Caco-2 (cell line): ENCODE measurements at regions not wholly inside any gene's neighbourhood (a gene's known extent, or its start where the extent isn't known, plus 50 kb on each side); places are given as distances from the start of the nearest gene placed in this dataset.

Experiments used
- BruUV-seq: library from RNA; stranded (reverse); fragments of 400-500 nt; replicated peaks from 2 replicates; lab custom pipeline; 2021; lab: Mats Ljungman, UMichigan
- CTCF ChIA-PET: fragments of 300-600 bp; sonication (Branson Sonifier 250); formaldehyde crosslinking; loops from one replicate; lab custom pipeline; 2022; ENCODE audit warnings: antibody characterized with exemption; lab: Charles Lee
- POLR2A ChIA-PET: fragments of 300-600 bp; sonication (Branson Sonifier 250); formaldehyde crosslinking; loops from one replicate; lab custom pipeline; 2022; ENCODE audit warnings: antibody characterized with exemption; lab: Charles Lee
- DNase-seq, 2 experiments: peaks; one replicate each; pipeline versions ENCODE4 v3.0.0 to v3.0.0-alpha.2; 2020 to 2022
- H3K27me3 ChIP-seq: replicated peaks from 2 replicates; pipeline ENCODE4 v1.6.0; 2011; ENCODE audit warnings: low read length; ENCODE audit not compliant: control insufficient read depth, insufficient read depth
- H3K36me3 ChIP-seq: 2 replicates; pipeline ENCODE4 v1.5.1; 2011; ENCODE audit warnings: low read length; ENCODE audit not compliant: control insufficient read depth, insufficient read depth
- H3K4me1 ChIP-seq: fragments of 250-450 bp; sonication (Bioruptor Pico); 2 replicates; pipeline ENCODE4 v1.5.1; 2020; ENCODE audit warnings: mild to moderate bottlenecking
- H3K4me3 ChIP-seq: 2 replicates; pipeline ENCODE4 v1.5.1; 2011; ENCODE audit warnings: low read depth, mild to moderate bottlenecking, control low read depth, low read length
- H3K9me3 ChIP-seq: fragments of 250-450 bp; sonication (Bioruptor Pico); 2 replicates; pipeline ENCODE4 v1.5.1; 2020; ENCODE audit warnings: mild to moderate bottlenecking, moderate library complexity
- H3K27ac Mint-ChIP-seq: one replicate; pipeline ENCODE4 v1.8.0; 2022; ENCODE audit warnings: mixed read lengths; ENCODE audit not compliant: unreplicated experiment
- H3K27me3 Mint-ChIP-seq: one replicate; pipeline ENCODE4 v1.8.0; 2022; ENCODE audit warnings: mixed read lengths; ENCODE audit not compliant: insufficient read depth, unreplicated experiment
- H3K36me3 Mint-ChIP-seq: one replicate; pipeline ENCODE4 v1.8.0; 2022; ENCODE audit warnings: mild to moderate bottlenecking, mixed read lengths; ENCODE audit not compliant: insufficient read depth, unreplicated experiment
- H3K4me1 Mint-ChIP-seq: one replicate; pipeline ENCODE4 v1.8.0; 2022; ENCODE audit warnings: low read depth, mixed read lengths; ENCODE audit not compliant: unreplicated experiment
- H3K4me3 Mint-ChIP-seq: one replicate; pipeline ENCODE4 v1.8.0; 2022; ENCODE audit warnings: mild to moderate bottlenecking, moderate library complexity, mixed read lengths; ENCODE audit not compliant: unreplicated experiment
- H3K9me3 Mint-ChIP-seq: one replicate; pipeline ENCODE4 v1.8.0; 2022; ENCODE audit warnings: mixed read lengths; ENCODE audit not compliant: unreplicated experiment
- intact Hi-C: fragments of 100-400 bp; cut with micrococcal nuclease; formaldehyde crosslinking; loops from one replicate; pipeline ENCODE4 v1.10.0; 2022; ENCODE audit not compliant: unreplicated experiment
- TF ChIP-seq, protein P1 (sequence below), 2 experiments: fragments of 200-600 bp in 1 of 2; IDR thresholded peaks; 1 replicate in 1 of 2; 2 replicates in 1 of 2; pipeline versions ENCODE4 v1.5.1 to v1.8.0; 2011 to 2022; ENCODE audit warnings: antibody characterized with exemption in 1 of 2, control low read depth in 1 of 2, inconsistent platforms in 1 of 2, low read depth in 1 of 2, low read length in 1 of 2, mild to moderate bottlenecking in 1 of 2, moderate library complexity in 1 of 2; ENCODE audit not compliant: insufficient read depth in 1 of 2, severe bottlenecking in 1 of 2, unreplicated experiment in 1 of 2

GRCh38 chr9:82332018-82332773 lies 343.6 kb downstream of the SPATA31D1 start:
- H3K4me3 Mint-ChIP-seq: peak overlapping the region; percentile 45
- no peaks in the 10 kb centered on the region for H3K36me3 Mint-ChIP-seq
- H3K9me3 ChIP-seq: no peaks in the 10 kb centered on the region
- DNase-seq: peak in 1 of 2 experiments; percentile 6
- no peaks in the 10 kb centered on the region for H3K36me3 ChIP-seq
- H3K27me3 Mint-ChIP-seq: no peaks in the 10 kb centered on the region
- H3K4me3 ChIP-seq: no peak overlapping the region
- intact Hi-C loops: no loop called here
- peaks cover 8% of the 10 kb centered on the region for H3K4me1 Mint-ChIP-seq
- POLR2A ChIA-PET: no interaction called here
- no TSS peak for BruUV-seq
- peaks cover 8% of the 10 kb centered on the region; the same call in 1 of the 2 replicates for H3K4me1 ChIP-seq
- TF ChIP-seq, protein P1, sequence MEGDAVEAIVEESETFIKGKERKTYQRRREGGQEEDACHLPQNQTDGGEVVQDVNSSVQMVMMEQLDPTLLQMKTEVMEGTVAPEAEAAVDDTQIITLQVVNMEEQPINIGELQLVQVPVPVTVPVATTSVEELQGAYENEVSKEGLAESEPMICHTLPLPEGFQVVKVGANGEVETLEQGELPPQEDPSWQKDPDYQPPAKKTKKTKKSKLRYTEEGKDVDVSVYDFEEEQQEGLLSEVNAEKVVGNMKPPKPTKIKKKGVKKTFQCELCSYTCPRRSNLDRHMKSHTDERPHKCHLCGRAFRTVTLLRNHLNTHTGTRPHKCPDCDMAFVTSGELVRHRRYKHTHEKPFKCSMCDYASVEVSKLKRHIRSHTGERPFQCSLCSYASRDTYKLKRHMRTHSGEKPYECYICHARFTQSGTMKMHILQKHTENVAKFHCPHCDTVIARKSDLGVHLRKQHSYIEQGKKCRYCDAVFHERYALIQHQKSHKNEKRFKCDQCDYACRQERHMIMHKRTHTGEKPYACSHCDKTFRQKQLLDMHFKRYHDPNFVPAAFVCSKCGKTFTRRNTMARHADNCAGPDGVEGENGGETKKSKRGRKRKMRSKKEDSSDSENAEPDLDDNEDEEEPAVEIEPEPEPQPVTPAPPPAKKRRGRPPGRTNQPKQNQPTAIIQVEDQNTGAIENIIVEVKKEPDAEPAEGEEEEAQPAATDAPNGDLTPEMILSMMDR (IDR thresholded peaks at IDR 0.05; ENCODE audit: insufficient read depth in 1 of 2, low read depth in 1 of 2, low read length in 1 of 2, severe bottlenecking in 1 of 2, unreplicated experiment in 1 of 2): no peak
- H3K27ac Mint-ChIP-seq: peak overlapping the region; percentile 35
- CTCF ChIA-PET: no interaction called here
- H3K27me3 ChIP-seq: no peaks in the 10 kb centered on the region
- H3K9me3 Mint-ChIP-seq: peaks cover 4% of the 10 kb centered on the region

- no peak overlapping the region for H3K27ac Mint-ChIP-seq
- no peaks in the 10 kb centered on the region for H3K9me3 Mint-ChIP-seq
- BruUV-seq: no TSS peak
- Histone ChIP-seq H3K27me3 (no peaks in the 10 kb centered on the region), H3K4me1 (peaks cover 8% of the 10 kb centered on the region; the same call in 1 of the 2 replicates), H3K9me3 (no peaks in the 10 kb centered on the region), H3K36me3 (no peaks in the 10 kb centered on the region), H3K4me3 (no peak overlapping the region)
- TF ChIP-seq, protein P1 (IDR thresholded peaks at IDR 0.05; ENCODE audit: insufficient read depth in 1 of 2, low read depth in 1 of 2, low read length in 1 of 2, severe bottlenecking in 1 of 2, unreplicated experiment in 1 of 2): no peak
- H3K36me3 Mint-ChIP-seq: no peaks in the 10 kb centered on the region
- ChIA-PET POLR2A (no interaction called here), CTCF (no interaction called here)
- H3K27me3 Mint-ChIP-seq: no peaks in the 10 kb centered on the region
- intact Hi-C loops: no loop called here
- H3K4me1 Mint-ChIP-seq: peaks cover 8% of the 10 kb centered on the region
- no peak overlapping the region for H3K4me3 Mint-ChIP-seq
- no peak for DNase-seq
These were observed 344.2 kb downstream of the SPATA31D1 start for GRCh38 chr9:82332774-82333152.

GRCh38 chr9:82333671-82334070 lies 345.1 kb downstream of the SPATA31D1 start:
- H3K9me3 Mint-ChIP-seq: no peaks in the 10 kb centered on the region
- DNase-seq: no peak
- intact Hi-C loops: no loop called here
- no peaks in the 10 kb centered on the region for H3K36me3 Mint-ChIP-seq
- H3K9me3 ChIP-seq: no peaks in the 10 kb centered on the region
- POLR2A ChIA-PET: no interaction called here
- CTCF ChIA-PET: no interaction called here
- TF ChIP-seq, protein P1 (IDR thresholded peaks at IDR 0.05; ENCODE audit: insufficient read depth in 1 of 2, low read depth in 1 of 2, low read length in 1 of 2, severe bottlenecking in 1 of 2, unreplicated experiment in 1 of 2): no peak
- H3K27ac Mint-ChIP-seq: no peak overlapping the region
- no peak overlapping the region for H3K4me3 ChIP-seq
- no peaks in the 10 kb centered on the region for H3K27me3 Mint-ChIP-seq
- no peaks in the 10 kb centered on the region for H3K27me3 ChIP-seq
- H3K4me3 Mint-ChIP-seq: no peak overlapping the region
- H3K4me1 Mint-ChIP-seq: peaks cover 8% of the 10 kb centered on the region
- H3K36me3 ChIP-seq: no peaks in the 10 kb centered on the region
- H3K4me1 ChIP-seq: peaks cover 8% of the 10 kb centered on the region; the same call in 1 of the 2 replicates
- BruUV-seq: no TSS peak
